ENCODE measurements at regions not wholly inside any gene's neighbourhood (a gene's known extent, or its start where the extent isn't known, plus 50 kb on each side); places are given as distances from the start of the nearest gene placed in this dataset.

GRCh38 chr2:15736396-15737180, 144.9 kb downstream of the DDX1 start:
- TF ChIP-seq POLR2A (IDR thresholded peaks at IDR 0.05), result no peak
- TF ChIP-seq, protein P1, sequence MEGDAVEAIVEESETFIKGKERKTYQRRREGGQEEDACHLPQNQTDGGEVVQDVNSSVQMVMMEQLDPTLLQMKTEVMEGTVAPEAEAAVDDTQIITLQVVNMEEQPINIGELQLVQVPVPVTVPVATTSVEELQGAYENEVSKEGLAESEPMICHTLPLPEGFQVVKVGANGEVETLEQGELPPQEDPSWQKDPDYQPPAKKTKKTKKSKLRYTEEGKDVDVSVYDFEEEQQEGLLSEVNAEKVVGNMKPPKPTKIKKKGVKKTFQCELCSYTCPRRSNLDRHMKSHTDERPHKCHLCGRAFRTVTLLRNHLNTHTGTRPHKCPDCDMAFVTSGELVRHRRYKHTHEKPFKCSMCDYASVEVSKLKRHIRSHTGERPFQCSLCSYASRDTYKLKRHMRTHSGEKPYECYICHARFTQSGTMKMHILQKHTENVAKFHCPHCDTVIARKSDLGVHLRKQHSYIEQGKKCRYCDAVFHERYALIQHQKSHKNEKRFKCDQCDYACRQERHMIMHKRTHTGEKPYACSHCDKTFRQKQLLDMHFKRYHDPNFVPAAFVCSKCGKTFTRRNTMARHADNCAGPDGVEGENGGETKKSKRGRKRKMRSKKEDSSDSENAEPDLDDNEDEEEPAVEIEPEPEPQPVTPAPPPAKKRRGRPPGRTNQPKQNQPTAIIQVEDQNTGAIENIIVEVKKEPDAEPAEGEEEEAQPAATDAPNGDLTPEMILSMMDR (IDR thresholded peaks at IDR 0.05), result no peak
- no peak for TF ChIP-seq EP300 (IDR thresholded peaks at IDR 0.05; ENCODE audit: low read depth)
- TF ChIP-seq POLR2AphosphoS5 (IDR thresholded peaks at IDR 0.05), result no peak

All from transverse colon (tissue), 4 donors.